ENCODE measurements at regions not wholly inside any gene's neighbourhood (a gene's known extent, or its start where the extent isn't known, plus 50 kb on each side); places are given as distances from the start of the nearest gene placed in this dataset.

DNA sequence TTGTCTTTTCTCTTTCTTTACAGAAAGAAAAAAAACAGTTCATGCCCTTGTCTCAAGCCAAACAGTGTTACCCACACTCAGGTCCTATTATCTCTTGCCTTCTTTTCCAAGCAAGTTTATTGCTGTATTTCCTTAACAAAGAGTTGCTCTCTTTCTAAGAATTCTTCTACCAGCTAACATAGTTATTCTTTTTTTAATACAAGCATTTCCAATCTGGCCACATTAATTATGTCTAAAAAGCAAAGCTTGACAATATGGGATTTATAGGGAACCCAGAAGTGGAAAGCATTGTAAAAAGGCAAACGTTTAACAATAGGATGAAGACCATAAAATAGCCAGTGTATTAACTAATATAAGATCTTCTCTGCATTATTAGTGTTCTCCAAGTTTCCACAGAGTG is 272.5 kb upstream of the CWC22 start:
- no peak for TF ChIP-seq POLR2A (IDR thresholded peaks at IDR 0.05)
- TF ChIP-seq, protein P1, sequence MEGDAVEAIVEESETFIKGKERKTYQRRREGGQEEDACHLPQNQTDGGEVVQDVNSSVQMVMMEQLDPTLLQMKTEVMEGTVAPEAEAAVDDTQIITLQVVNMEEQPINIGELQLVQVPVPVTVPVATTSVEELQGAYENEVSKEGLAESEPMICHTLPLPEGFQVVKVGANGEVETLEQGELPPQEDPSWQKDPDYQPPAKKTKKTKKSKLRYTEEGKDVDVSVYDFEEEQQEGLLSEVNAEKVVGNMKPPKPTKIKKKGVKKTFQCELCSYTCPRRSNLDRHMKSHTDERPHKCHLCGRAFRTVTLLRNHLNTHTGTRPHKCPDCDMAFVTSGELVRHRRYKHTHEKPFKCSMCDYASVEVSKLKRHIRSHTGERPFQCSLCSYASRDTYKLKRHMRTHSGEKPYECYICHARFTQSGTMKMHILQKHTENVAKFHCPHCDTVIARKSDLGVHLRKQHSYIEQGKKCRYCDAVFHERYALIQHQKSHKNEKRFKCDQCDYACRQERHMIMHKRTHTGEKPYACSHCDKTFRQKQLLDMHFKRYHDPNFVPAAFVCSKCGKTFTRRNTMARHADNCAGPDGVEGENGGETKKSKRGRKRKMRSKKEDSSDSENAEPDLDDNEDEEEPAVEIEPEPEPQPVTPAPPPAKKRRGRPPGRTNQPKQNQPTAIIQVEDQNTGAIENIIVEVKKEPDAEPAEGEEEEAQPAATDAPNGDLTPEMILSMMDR (IDR thresholded peaks at IDR 0.05): no peak

All from lower leg skin (tissue), 3 donors.